Adrenal gland (tissue), 5 donors: ENCODE measurements at regions not wholly inside any gene's neighbourhood (a gene's known extent, or its start where the extent isn't known, plus 50 kb on each side); places are given as distances from the start of the nearest gene placed in this dataset.

ENCODE experiments used
- POLR2A ChIP-seq, 2 donors: fragments of 450-650 bp; IDR thresholded peaks; one replicate each; pipeline ENCODE4 v1.6.1; 2017; ENCODE audit warnings: antibody characterized with exemption in 2 of 2, mild to moderate bottlenecking in 2 of 2, moderate library complexity in 1 of 2
- TF ChIP-seq, protein P1 (sequence below), 6 experiments: fragments of 450-650 bp in 4 of 6; fragments of 200-600 bp in 2 of 6; sonication (generic) in 1 of 6; IDR thresholded peaks; 1 replicate in 5 of 6; 2 replicates in 1 of 6; pipeline versions ENCODE4 v1.5.1 to v1.8.0; 2016 to 2021; ENCODE audit warnings: antibody characterized with exemption in 6 of 6, mild to moderate bottlenecking in 2 of 6, moderate library complexity in 1 of 6
- donor health status: DM: no; HTN: no; CAD: no.

GRCh38 chr5:68418680-68419079 lies 203.1 kb downstream of the PIK3R1 start:
- no peak for TF ChIP-seq POLR2A (IDR thresholded peaks at IDR 0.05)
- TF ChIP-seq, protein P1, sequence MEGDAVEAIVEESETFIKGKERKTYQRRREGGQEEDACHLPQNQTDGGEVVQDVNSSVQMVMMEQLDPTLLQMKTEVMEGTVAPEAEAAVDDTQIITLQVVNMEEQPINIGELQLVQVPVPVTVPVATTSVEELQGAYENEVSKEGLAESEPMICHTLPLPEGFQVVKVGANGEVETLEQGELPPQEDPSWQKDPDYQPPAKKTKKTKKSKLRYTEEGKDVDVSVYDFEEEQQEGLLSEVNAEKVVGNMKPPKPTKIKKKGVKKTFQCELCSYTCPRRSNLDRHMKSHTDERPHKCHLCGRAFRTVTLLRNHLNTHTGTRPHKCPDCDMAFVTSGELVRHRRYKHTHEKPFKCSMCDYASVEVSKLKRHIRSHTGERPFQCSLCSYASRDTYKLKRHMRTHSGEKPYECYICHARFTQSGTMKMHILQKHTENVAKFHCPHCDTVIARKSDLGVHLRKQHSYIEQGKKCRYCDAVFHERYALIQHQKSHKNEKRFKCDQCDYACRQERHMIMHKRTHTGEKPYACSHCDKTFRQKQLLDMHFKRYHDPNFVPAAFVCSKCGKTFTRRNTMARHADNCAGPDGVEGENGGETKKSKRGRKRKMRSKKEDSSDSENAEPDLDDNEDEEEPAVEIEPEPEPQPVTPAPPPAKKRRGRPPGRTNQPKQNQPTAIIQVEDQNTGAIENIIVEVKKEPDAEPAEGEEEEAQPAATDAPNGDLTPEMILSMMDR (IDR thresholded peaks at IDR 0.05), result no peak
